Testis (tissue), 2 donors: ENCODE measurements at regions not wholly inside any gene's neighbourhood (a gene's known extent, or its start where the extent isn't known, plus 50 kb on each side); places are given as distances from the start of the nearest gene placed in this dataset.

Experiments
- DNase-seq: peaks from one replicate; pipeline ENCODE4 v3.0.0-alpha.2; 2019
- H3K27ac ChIP-seq, 2 donors: fragments of 200-600 bp; sonication (generic); one replicate each; pipeline ENCODE4 v1.5.1; 2019
- H3K27me3 ChIP-seq: fragments of 200-600 bp; sonication (generic); one replicate; pipeline ENCODE4 v1.5.1; 2019
- H3K36me3 ChIP-seq: fragments of 200-600 bp; sonication (generic); one replicate; pipeline ENCODE4 v1.5.1; 2017; ENCODE audit warnings: low read depth; ENCODE audit errors: missing control alignments
- H3K4me1 ChIP-seq: fragments of 200-600 bp; sonication (generic); one replicate; pipeline ENCODE4 v1.5.1; 2019
- H3K4me3 ChIP-seq, 2 donors: fragments of 200-600 bp; sonication (generic); one replicate each; pipeline ENCODE4 v1.5.1; 2017 to 2019
- H3K9me3 ChIP-seq: fragments of 200-600 bp; sonication (generic); one replicate; pipeline ENCODE4 v1.5.1; 2017
- CTCF ChIP-seq, 3 experiments: fragments of 450-650 bp in 2 of 3; fragments of 200-600 bp in 1 of 3; sonication (generic) in 1 of 3; IDR thresholded peaks; one replicate each; pipeline ENCODE4 v1.5.1; 2016 to 2019; ENCODE audit warnings: antibody characterized with exemption in 3 of 3, mild to moderate bottlenecking in 2 of 3, moderate library complexity in 1 of 3
- POLR2A ChIP-seq: fragments of 450-650 bp; IDR thresholded peaks from one replicate; pipeline ENCODE4 v1.6.1; 2017; ENCODE audit warnings: antibody characterized with exemption, mild to moderate bottlenecking, moderate library complexity
- WGBS, 2 donors: methylation state at CpG; one replicate each; pipeline ENCODE4 v1.1.5; 2018; 5-methylcytosine and 5-hydroxymethylcytosine counted together
- intact Hi-C: fragments of 100-400 bp; cut with DNase I; formaldehyde crosslinking; loops from one replicate; pipeline ENCODE4 v1.15.1; 2023; ENCODE audit warnings: low total_unique reads

GRCh38 chr10:123507298-123507697, 158.9 kb upstream of the GPR26 start:
- no peaks in the 10 kb centered on the region for H3K27me3 ChIP-seq
- TF ChIP-seq POLR2A, result no peak
- TF ChIP-seq CTCF (IDR thresholded peaks at IDR 0.05), result no peak
- H3K4me3 ChIP-seq, result no peak overlapping the region
- no peaks in the 10 kb centered on the region for H3K36me3 ChIP-seq
- no peak for DNase-seq
- intact Hi-C loops, result no loop called here
- no peaks in the 10 kb centered on the region for H3K9me3 ChIP-seq
- no peaks in the 10 kb centered on the region for H3K4me1 ChIP-seq
- no peak overlapping the region for H3K27ac ChIP-seq
- WGBS, 2 donors, result 75 to 84% methylated on average over 1 of the region's 1 CpG

DNA sequence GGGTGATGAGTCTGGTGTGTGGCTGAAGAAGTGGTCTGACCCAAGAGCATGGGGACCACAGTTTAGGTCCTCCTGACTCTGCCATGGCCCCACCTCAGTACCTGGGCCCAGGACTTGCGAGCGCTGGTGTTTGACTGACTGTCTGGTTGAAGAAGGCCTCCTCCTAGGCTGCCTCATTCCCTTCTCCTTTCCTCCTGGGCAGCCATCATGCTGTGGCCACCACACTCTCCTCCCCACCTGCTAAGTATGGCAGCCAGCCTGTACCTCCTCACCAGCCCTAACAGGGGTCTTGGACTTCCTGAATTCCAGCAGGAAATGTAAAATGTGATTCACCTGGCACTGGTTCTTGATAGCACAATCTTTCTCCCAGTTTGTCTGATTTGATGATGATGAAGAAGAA, 156.8 kb upstream of the GPR26 start:
- Histone ChIP-seq H3K36me3 (no peaks in the 10 kb centered on the region), H3K27ac (no peak overlapping the region), H3K27me3 (no peaks in the 10 kb centered on the region), H3K4me1 (no peaks in the 10 kb centered on the region), H3K9me3 (no peaks in the 10 kb centered on the region), H3K4me3 (no peak overlapping the region)
- no peak for DNase-seq
- intact Hi-C loops, result no loop called here
- TF ChIP-seq POLR2A (no peak), CTCF (IDR thresholded peaks at IDR 0.05) (no peak)
- WGBS, 2 donors, result 97 to 100% methylated on average over 2 of the region's 2 CpGs

DNA sequence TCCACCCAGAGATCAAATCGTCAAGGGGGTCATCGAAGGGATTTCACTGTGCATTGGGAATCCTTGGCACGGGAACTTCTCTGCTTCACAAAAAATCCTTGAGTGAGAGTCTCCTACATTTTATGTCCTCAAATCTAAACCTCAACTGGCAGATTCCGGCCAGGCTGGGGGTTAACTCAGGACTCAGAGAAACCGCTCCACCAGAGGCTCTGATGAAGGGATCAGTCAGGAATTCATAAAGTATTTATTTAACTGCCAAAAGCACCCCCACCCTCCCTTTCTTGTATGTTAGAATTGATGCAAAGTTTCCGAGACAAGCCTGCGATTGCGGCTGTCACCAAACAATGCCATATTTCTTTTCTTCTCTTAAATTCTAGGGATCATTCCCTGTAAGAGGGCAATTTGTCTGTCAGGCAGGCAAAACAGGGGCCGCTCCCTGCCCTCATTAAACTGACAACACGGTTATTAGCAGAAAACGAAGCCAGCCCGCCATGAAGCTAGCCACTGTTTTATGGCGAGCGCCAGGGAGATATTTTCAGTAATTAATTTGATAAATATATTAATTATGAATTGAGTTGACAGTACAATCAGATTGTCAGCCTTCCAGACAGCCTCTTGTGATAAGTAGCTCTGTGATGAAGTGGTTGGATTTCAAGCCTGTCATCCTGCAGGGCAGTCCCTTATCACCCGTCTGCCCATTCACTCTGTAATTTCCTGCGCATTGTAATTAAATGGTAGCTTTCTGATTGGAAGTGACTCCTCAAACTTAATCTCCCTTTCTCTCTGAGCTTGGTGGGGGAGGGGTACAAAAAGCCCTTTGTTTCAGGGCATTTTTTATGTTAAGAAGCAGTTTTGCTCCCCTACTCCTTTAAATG, 153.0 kb upstream of the GPR26 start:
- intact Hi-C loops, result no loop called here

DNA sequence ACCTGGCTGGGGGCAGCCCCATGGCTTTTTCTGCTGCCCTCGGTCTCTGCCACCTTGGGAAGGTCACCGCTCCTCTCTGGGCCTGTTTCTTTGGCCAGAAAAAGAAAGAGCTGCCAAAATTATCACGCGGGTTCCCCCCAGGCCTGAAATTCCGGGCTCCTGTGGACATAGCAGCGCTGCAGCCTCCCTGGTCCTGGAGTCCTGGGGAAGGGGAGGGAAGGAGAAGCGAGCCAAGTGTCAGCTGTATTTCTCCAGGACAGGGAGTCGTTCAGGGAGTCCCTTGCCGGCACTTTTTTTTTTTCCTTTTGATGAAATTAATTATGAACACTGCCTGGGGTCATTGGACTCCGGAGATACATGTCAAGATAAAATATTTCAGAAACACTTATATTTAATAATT, 152.3 kb upstream of the GPR26 start:
- no peak overlapping the region for H3K27ac ChIP-seq
- no peaks in the 10 kb centered on the region for H3K36me3 ChIP-seq
- no peaks in the 10 kb centered on the region for H3K4me1 ChIP-seq
- no peaks in the 10 kb centered on the region for H3K27me3 ChIP-seq
- intact Hi-C loops, result no loop called here
- H3K4me3 ChIP-seq, result no peak overlapping the region
- 30 to 49% methylated on average over 10 of the region's 10 CpGs for WGBS, 2 donors
- H3K9me3 ChIP-seq, result no peaks in the 10 kb centered on the region
- DNase-seq, result no peak
- TF ChIP-seq CTCF (IDR thresholded peaks at IDR 0.05) (no peak), POLR2A (no peak)

More for the DNA sequence above, 153.0 kb upstream of the GPR26 start:
- TF ChIP-seq POLR2A (no peak), CTCF (IDR thresholded peaks at IDR 0.05) (no peak)
- Histone ChIP-seq H3K27me3 (no peaks in the 10 kb centered on the region), H3K27ac (no peak overlapping the region), H3K4me1 (no peaks in the 10 kb centered on the region), H3K9me3 (no peaks in the 10 kb centered on the region), H3K36me3 (no peaks in the 10 kb centered on the region), H3K4me3 (no peak overlapping the region)
- DNase-seq, result no peak
- 40 to 41% methylated on average over 15 to 16 of the region's 16 CpGs for WGBS, 2 donors

DNA sequence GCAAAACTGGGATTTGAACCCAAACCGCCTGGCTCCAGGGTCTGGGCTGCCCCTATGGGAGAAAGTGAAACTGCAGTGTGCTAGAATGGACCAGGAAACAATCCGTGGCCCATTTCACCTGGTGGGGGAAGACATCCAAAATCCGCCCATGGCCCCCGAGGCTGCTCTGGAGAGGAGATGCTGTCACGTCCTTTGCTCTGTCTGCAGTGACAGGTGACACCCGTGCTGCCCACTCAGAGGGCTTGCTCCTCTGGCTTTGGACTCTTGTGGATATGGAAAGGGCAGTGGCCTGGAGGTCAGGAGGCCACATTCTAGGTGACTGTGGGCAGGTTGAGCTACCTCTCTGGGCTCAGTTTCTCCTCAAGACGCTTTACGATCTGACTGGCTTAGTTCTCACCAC, 151.2 kb upstream of the GPR26 start:
- Histone ChIP-seq H3K4me3 (no peak overlapping the region), H3K27me3 (no peaks in the 10 kb centered on the region), H3K9me3 (no peaks in the 10 kb centered on the region), H3K27ac (no peak overlapping the region), H3K4me1 (no peaks in the 10 kb centered on the region), H3K36me3 (no peaks in the 10 kb centered on the region)
- 87 to 89% methylated on average over 8 of the region's 8 CpGs for whole genome bisulfite sequencing, 2 donors
- DNase-seq, result no peak
- TF ChIP-seq POLR2A, result no peak
- intact Hi-C loops, result no loop called here
